NCI-H1436 treated with DMSO at 0.1 percent for 48 hours (cell line): ENCODE measurements at regions not wholly inside any gene's neighbourhood (a gene's known extent, or its start where the extent isn't known, plus 50 kb on each side); places are given as distances from the start of the nearest gene placed in this dataset.
A peak's percentile ranks its signal among the peaks of the same experiment; 100 is the strongest.

Experiments used
- DNase-seq: peaks from one replicate; lab custom pipeline; 2025; lab: John Stamatoyannopoulos, UW

GRCh38 chr10:3516923-3517255, 268.1 kb downstream of the KLF6 start:
- DNase-seq: no peak

DNA sequence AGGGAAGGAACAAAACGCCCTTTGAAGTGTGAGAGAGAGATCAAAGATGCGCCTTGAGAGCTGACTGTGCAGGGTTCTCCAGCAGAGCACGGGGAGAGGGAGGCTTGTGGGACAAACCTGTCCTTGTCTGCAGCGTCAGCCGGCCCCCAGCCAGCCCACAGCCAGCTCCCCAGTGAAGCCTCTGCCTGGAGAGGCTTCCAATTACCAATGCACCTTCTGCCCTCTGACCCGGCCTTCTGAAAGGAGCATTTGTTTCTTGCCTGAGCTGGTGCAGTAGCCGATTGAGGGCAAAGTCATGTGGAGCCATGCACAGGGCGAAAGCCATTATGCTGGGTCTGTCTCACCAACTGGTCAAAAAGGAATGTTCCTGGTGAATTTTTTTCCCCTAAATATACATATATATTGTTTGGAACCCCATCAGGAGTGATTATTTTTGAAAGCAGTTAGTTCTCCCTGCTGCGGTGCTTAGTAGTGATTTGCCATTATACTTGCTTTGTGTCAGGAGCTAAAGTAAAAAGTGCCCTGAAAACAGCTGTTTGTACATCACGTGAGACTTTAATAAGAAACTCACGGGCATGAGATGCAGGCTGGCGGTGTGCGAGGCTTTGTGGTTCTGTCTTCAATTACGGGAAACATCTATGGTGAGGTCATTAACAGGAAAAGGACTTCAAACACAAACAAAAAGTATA, 268.6 kb downstream of the KLF6 start:
- no peak for DNase-seq

DNA sequence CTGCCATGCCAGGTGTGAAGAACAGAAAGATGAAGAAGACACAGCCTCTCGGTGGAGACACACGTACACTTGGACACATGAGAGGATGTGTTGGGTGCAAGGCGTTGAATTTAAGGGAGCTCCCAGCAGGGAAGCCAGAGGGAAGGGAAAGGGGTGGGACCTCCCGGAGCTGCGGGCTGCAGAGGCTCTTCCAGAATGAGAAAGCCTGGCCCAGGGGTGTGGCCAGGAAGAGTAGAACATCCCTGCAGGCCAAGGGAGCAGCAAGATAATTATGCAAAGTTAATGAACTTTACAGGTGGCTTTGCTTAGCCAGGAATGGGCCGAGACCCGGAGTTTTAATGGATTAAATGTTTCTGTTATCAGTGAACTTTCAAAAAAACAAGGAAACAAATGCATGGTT, 270.3 kb downstream of the KLF6 start:
- no peak for DNase-seq

- DNase-seq: no peak
These were observed 272.7 kb downstream of the KLF6 start for GRCh38 chr10:3512263-3512662.

- no peak for DNase-seq
These were observed 273.5 kb downstream of the KLF6 start for GRCh38 chr10:3511483-3511882.

- DNase-seq: no peak
These were observed 274.3 kb downstream of the KLF6 start for GRCh38 chr10:3510741-3511140.

DNA sequence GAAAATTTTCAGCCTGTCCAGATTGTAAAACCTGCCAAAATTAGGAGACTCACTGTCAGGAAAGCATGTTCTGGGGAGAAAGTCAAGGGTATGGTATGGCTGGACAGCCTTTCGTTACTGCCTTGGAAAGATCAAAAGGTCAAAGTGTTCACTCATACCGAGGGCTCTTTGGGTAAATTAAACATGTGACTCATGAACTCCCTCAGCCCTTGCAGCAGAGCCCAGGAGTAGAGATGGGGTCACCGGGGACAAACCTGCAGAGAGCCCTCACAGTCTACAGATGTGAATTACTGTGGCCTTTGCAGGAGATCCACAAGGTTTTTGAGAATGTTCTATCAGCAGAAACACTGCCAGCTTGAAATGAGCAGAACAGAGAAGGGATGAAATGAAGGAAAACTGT, 275.7 kb downstream of the KLF6 start:
- no peak for DNase-seq

- DNase-seq: no peak
These were observed 281.7 kb downstream of the KLF6 start for GRCh38 chr10:3503299-3503698.

GRCh38 chr10:3502673-3503072, 282.3 kb downstream of the KLF6 start:
- peak; percentile 50 for DNase-seq

DNA sequence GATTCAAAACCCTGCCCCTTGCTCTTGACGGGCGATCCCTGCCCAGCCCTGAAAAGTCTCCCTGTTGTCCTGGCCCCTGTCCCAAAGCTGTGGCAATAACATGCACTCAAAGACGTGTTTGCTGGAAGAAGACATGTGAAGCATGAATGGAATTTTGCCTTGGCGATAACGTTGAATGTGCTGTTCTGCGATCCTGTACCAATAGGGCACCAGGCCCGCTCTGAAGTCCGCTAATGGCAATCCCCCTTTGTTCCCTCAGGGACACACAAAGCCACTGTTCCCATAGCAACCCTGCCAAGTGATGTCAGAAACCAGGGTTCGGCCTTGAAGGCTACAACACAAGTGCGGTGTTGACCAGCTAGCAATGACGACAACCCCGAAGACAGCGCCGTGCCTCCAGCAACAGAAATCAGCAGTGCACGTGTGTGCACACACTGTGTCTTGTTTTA, 284.6 kb downstream of the KLF6 start:
- DNase-seq: no peak

DNA sequence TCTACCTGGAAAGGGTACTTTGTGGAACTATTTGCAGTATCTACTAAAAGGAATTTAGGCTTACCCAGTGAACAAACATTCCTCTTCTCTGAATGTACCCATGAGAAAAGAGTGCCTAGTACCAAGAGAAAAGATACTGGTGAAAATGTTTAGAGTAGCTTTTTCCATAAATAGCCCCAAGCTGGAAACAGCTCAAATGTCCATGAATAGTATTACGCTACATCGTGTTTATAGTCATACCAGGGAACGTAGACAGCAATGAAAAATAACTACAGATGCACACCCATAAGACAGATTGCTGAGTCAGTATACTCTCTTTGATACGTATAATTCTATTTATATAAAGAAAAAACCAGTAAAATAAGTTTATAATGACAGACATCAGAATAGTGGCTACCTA, 285.9 kb downstream of the KLF6 start:
- DNase-seq: no peak

GRCh38 chr10:3497581-3497980, 287.4 kb downstream of the KLF6 start:
- DNase-seq: no peak

DNA sequence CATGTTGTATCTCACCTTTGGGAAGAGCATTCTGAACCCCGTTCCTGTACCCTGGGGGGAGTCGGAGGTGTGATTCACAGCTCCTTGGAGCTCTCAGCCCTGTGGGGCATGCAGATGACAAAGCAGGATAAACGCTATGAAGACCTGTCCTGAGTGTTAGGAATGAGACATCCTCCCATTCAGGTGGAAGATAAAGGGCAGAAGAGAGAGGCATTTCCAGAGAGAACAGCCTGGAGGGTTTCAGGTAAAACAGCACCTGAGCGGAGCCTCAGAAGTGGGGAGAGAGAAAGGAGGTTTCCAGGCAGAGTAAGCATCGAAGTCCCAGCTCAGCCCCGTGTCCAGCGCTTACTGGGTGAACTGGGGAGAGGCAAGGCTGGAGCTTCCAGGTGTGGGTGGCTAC, 288.9 kb downstream of the KLF6 start:
- no peak for DNase-seq

DNA sequence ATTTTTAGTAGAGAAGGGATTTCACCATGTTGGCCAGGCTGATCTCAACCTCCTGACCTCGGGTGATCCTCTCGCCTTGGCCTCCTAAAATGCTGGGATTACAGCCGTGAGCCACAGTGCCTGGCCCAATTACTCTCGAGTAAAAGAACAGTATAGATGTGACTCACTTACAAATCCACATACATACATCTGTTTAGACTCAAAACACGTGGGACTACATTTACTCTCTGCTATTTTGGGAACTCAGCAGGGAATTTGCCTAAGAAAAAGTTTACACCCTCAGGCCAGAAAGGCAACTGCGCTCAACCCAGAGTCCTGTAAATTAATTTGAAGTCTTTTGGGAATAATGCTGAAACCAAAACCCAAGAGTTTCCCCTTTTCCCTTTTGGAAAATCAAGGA, 289.7 kb downstream of the KLF6 start:
- DNase-seq: no peak

GRCh38 chr10:3494838-3495230, 290.2 kb downstream of the KLF6 start:
- no peak for DNase-seq

GRCh38 chr10:3494131-3494837, 290.7 kb downstream of the KLF6 start:
- no peak for DNase-seq

GRCh38 chr10:3493621-3494020, 291.4 kb downstream of the KLF6 start:
- DNase-seq: no peak

DNA sequence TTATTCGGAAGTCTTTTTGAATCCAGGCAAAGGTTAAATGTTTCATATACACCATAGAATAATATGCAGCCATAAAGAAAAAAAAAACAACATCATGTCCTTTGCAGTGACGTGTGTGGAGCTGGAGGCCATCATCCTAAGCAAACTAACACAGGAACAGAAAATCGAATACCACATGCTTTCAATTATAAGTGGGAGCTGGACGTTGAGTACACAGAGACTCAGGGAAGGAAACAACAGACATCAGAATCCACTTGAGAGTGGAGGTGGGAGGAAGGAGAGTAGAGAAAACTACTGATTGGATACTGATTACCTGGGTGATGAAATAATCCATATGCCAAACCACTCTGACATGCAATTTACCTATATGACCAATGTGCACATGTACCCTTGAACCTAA, 293.4 kb downstream of the KLF6 start:
- no peak for DNase-seq

DNA sequence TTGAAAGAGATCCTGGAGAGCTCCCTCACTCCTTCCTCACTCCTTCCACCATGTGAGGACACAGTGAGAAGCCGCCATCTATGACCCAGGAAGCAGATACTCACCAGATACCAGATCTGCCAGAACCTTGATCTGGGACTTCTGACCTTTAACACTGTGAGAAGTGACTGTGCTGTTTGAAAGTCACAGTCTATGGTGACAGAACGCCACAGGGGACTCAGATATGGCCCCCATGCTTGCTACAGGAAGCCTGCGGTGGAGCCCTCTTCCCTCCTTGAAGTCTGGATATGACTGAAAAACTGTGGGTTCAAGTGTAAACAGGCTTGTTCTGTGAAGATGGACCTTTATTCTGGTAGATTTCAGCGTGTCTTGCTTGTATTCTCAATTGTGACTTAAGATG, 297.8 kb downstream of the KLF6 start:
- no peak for DNase-seq

GRCh38 chr10:3486346-3487065, 298.5 kb downstream of the KLF6 start:
- DNase-seq: no peak

DNA sequence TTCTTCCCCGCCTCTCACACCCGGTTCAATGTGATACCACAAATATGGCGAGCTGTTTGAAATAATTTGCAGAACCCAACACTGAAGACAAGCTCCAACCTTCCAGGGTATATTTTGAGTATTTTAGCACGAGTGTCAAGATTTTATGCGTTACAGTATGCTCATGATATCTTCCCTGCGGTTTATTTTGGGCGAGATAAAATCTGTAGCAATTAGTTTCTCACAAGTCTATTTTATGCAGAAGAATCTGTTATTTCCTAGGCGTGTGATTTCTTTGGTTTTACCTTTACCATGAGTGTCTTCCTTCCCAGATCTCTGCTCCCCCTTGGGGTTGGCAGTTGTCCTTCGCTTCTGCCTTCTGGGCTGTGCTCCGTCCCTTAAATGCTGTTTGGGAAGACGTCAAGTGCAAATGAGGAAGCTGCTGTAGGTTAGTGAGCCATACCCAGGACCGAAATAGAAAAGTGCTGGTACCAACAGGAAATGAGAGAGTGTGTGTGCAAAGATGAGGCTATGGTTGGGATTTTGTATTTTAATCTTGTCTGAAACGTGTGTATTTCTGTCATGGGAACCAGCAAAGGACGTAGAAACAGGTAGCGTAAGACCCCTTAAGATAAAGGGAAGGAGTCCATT, 299.8 kb downstream of the KLF6 start:
- DNase-seq: no peak

DNA sequence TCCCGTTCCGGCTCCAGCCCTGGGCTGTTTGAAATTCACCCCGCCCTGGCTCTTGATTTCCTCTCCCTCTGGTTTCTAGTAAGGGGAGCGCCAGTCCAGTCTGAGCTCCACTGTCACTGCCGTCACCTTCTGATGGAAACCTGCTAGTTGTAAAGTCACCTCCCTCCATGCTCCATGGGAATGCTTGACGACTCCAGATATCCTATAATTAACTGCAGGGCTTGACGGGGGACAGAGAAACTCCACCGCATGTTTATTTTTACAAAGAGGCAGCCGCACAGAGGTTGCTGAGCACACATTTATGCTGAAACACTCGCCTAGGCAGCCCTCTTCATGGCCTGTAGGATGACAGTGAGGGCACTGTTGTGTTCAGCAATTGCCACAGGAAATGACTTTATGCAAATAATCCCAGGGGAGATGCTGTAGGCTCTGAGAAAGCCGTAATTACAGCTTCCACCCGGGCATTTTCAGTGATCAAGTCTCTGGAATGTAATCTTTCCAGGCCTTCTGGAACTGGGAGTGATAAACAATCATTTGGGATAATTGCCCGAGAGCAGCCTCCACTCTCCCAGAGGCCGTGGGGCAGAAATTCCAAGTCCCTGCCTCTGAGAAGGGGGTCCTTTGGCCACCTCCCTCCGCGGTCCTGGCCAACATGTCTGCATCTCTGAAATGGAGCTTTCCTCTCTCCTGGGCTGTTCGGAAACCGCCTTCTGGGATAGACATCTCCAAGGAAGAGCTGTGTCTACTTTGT, 300.5 kb downstream of the KLF6 start:
- peak; percentile 16 for DNase-seq
